MCF 10A (cell line): ENCODE measurements at regions not wholly inside any gene's neighbourhood (a gene's known extent, or its start where the extent isn't known, plus 50 kb on each side); places are given as distances from the start of the nearest gene placed in this dataset.

Source experiments
- BruUV-seq: library from RNA; stranded (reverse); fragments of 400-500 nt; replicated peaks from 2 replicates; lab custom pipeline; 2021; lab: Mats Ljungman, UMichigan
- CTCF ChIA-PET: fragments of 300-600 bp; sonication (Branson Sonifier 250); formaldehyde crosslinking; extraction: SDS; loops from one replicate; lab custom pipeline; 2021; ENCODE audit warnings: antibody characterized with exemption, inconsistent platforms; lab: Yijun Ruan, JAX
- POLR2A ChIA-PET: fragments of 300-600, 350-650 bp; sonication (Branson Sonifier 250); formaldehyde crosslinking; extraction: SDS; loops from one replicate; lab custom pipeline; 2020; ENCODE audit warnings: antibody characterized with exemption, inconsistent platforms; lab: Yijun Ruan, JAX
- DNase-seq: peaks from one replicate; pipeline ENCODE4 v3.0.0-alpha.2; 2018; ENCODE audit not compliant: unreplicated experiment
- H3K27ac Mint-ChIP-seq: one replicate; pipeline ENCODE4 v1.8.0; 2022; ENCODE audit warnings: mild to moderate bottlenecking, low read depth, mixed read lengths; ENCODE audit not compliant: unreplicated experiment
- H3K27me3 Mint-ChIP-seq: one replicate; pipeline ENCODE4 v1.8.0; 2022; ENCODE audit warnings: mixed read lengths; ENCODE audit not compliant: insufficient read depth, unreplicated experiment
- H3K36me3 Mint-ChIP-seq: one replicate; pipeline ENCODE4 v1.8.0; 2022; ENCODE audit warnings: mild to moderate bottlenecking, moderate library complexity, mixed read lengths; ENCODE audit not compliant: insufficient read depth, unreplicated experiment
- H3K4me1 Mint-ChIP-seq: one replicate; pipeline ENCODE4 v1.8.0; 2022; ENCODE audit warnings: mixed read lengths; ENCODE audit not compliant: insufficient read depth, unreplicated experiment
- H3K4me3 Mint-ChIP-seq: one replicate; pipeline ENCODE4 v1.8.0; 2022; ENCODE audit warnings: mild to moderate bottlenecking, moderate library complexity, mixed read lengths; ENCODE audit not compliant: unreplicated experiment
- H3K9me3 Mint-ChIP-seq: one replicate; pipeline ENCODE4 v1.8.0; 2022; ENCODE audit warnings: mixed read lengths; ENCODE audit not compliant: unreplicated experiment
- intact Hi-C: fragments of 100-400 bp; cut with micrococcal nuclease; formaldehyde crosslinking; loops from 2 replicates; pipeline ENCODE4 v1.14.1; 2022
- TF ChIP-seq, protein P1 (sequence below): fragments of 200-600 bp; IDR thresholded peaks from one replicate; pipeline ENCODE4 v1.8.0; 2022; ENCODE audit warnings: antibody characterized with exemption, mild to moderate bottlenecking; ENCODE audit not compliant: unreplicated experiment

DNA sequence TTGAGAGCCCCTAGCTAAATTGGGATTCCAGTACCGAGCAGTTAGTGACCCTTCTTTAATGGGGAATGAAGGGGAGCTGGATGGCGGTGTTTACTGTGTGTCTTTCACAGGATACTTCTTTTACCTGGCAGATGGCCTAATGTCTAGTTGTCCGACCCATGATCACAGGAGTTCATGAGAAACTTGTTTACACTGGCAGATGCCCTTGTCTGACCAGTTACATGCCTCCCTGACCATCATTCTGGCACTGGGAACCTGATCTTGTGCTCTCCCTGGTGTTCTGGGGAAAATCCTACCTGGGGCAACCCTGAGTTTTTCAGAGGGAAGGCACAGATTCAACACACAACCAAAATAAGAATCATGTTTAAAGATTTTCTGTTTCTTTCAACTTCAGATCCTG lies 120.1 kb upstream of the SLC13A1 start:
- Mint-ChIP-seq H3K27ac (no peak overlapping the region), H3K4me3 (no peak overlapping the region), H3K27me3 (peaks cover 7% of the 10 kb centered on the region), H3K36me3 (no peaks in the 10 kb centered on the region), H3K4me1 (no peaks in the 10 kb centered on the region), H3K9me3 (peaks cover 11% of the 10 kb centered on the region)
- POLR2A ChIA-PET: no interaction called here
- CTCF ChIA-PET: interaction anchor here (0.6 kb wide), 1 partner anchor 175 kb away, joined by 3 read pairs; no protein-coding TSS in a partner anchor
- intact Hi-C loops: no loop called here
- TF ChIP-seq, protein P1, sequence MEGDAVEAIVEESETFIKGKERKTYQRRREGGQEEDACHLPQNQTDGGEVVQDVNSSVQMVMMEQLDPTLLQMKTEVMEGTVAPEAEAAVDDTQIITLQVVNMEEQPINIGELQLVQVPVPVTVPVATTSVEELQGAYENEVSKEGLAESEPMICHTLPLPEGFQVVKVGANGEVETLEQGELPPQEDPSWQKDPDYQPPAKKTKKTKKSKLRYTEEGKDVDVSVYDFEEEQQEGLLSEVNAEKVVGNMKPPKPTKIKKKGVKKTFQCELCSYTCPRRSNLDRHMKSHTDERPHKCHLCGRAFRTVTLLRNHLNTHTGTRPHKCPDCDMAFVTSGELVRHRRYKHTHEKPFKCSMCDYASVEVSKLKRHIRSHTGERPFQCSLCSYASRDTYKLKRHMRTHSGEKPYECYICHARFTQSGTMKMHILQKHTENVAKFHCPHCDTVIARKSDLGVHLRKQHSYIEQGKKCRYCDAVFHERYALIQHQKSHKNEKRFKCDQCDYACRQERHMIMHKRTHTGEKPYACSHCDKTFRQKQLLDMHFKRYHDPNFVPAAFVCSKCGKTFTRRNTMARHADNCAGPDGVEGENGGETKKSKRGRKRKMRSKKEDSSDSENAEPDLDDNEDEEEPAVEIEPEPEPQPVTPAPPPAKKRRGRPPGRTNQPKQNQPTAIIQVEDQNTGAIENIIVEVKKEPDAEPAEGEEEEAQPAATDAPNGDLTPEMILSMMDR: no peak
- no TSS peak for BruUV-seq
- DNase-seq: no peak

DNA sequence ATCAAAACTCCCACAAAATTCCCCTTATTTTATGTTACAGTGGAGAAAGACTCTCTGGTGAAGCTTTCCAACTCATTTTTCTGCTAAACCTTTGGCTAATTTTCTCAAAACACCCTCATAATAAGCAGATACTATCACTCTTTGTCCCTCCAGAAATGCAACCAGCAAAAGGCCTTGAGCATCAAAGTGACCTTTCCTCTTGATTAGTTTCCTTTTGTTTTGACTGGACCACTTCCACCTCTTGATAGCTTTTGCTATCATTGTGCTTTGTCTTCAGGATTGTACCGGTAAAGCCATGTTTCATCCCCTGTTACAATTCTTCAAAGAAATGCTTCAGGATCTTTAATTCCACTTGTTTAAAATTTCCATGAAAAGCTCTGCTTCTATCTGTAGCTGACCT lies 115.1 kb upstream of the SLC13A1 start:
- Mint-ChIP-seq H3K4me1 (no peaks in the 10 kb centered on the region), H3K4me3 (no peak overlapping the region), H3K9me3 (no peaks in the 10 kb centered on the region), H3K36me3 (no peaks in the 10 kb centered on the region), H3K27me3 (peaks cover 25% of the 10 kb centered on the region), H3K27ac (no peak overlapping the region)
- intact Hi-C loops: no loop called here
- CTCF ChIA-PET: interaction anchor here (0.7 kb wide), 1 partner anchor 37 kb away, joined by 3 read pairs; no protein-coding TSS in a partner anchor
- DNase-seq: no peak
- BruUV-seq: no TSS peak
- POLR2A ChIA-PET: interaction anchor here (0.6 to 0.7 kb wide), 2 partner anchors 63 to 283 kb away, joined by 3 to 5 read pairs; no protein-coding TSS in a partner anchor
- TF ChIP-seq, protein P1: no peak

DNA sequence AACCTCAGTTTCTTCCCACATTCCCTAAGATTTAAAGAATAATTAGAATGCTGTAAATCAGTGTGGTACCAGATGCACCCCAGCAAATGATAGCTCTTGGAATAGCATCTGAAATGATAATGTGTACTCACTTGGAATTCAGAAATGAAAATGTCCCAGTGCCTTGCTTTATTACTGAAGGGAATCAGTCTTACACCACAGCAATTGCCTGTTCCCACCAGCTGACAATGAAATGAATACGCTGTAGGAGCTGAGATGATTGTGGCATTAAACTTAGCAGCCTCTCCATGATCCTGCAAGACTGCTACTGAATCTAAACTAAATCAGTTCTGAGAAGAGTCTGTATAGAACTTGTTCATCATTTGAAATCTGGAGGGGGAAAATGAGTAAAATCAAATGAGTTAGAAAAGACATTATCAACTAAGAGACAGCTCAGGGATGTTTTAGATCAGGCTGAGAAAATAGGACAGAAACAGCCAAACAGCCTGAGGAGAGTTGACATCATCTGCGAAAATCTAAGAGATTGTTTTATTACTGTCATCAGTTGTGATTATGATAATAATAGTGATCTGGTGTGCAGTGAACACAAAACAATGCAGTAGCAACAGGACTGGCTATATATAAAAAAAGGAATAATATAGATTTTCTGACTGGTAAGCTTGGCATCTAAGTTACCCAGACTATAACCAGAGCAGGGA lies 108.6 kb upstream of the SLC13A1 start:
- no peaks in the 10 kb centered on the region for H3K9me3 Mint-ChIP-seq
- POLR2A ChIA-PET: no interaction called here
- TF ChIP-seq, protein P1: no peak
- CTCF ChIA-PET: interaction anchor here (0.7 to 0.8 kb wide), 2 partner anchors 17 to 45 kb away, joined by 3 read pairs; no protein-coding TSS in a partner anchor
- peaks cover 14% of the 10 kb centered on the region for H3K27me3 Mint-ChIP-seq
- no peak overlapping the region for H3K27ac Mint-ChIP-seq
- no TSS peak for BruUV-seq
- intact Hi-C loops: no loop called here
- H3K36me3 Mint-ChIP-seq: no peaks in the 10 kb centered on the region
- no peaks in the 10 kb centered on the region for H3K4me1 Mint-ChIP-seq
- DNase-seq: no peak
- no peak overlapping the region for H3K4me3 Mint-ChIP-seq

DNA sequence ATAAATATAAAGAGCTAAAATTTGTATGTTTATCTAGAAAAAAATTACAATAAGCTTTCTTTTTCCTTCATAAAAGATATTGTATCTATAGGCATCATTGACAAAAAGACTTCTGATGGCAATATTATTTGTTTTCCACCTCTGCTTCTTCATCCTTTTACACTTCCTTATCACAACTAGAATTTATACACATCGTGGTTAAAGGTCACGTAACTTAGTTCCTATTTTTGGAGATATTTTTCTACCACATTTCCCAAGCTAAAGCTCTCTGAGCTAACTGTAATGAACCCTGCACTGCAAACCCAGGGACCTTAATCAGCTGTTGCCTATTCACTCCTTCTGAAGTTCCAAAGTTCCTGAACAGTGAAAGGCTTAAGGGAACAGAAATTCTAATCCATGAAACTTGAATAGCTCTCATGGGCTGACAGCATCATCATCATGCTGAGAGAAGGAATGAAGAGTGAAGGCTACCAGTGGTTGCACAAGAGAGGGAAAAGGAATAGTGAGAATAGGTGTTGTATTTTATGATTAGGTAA lies 106.1 kb upstream of the SLC13A1 start:
- no peak for DNase-seq
- TF ChIP-seq, protein P1: no peak
- Mint-ChIP-seq H3K4me3 (no peak overlapping the region), H3K36me3 (no peaks in the 10 kb centered on the region), H3K27me3 (peaks cover 11% of the 10 kb centered on the region), H3K27ac (no peak overlapping the region), H3K4me1 (no peaks in the 10 kb centered on the region), H3K9me3 (no peaks in the 10 kb centered on the region)
- POLR2A ChIA-PET: interaction anchor here (1.0 kb wide), 1 partner anchor 22 kb away, joined by 4 read pairs; no protein-coding TSS in a partner anchor
- CTCF ChIA-PET: no interaction called here
- intact Hi-C loops: no loop called here
- BruUV-seq: no TSS peak
